Type B pancreatic cell (in vitro differentiated cells): ENCODE measurements at regions not wholly inside any gene's neighbourhood (a gene's known extent, or its start where the extent isn't known, plus 50 kb on each side); places are given as distances from the start of the nearest gene placed in this dataset.
A peak's percentile ranks its signal among the peaks of the same experiment; 100 is the strongest.

Experiments
- DNase-seq: peaks from one replicate; pipeline ENCODE4 v3.0.0; 2021; ENCODE audit warnings: mixed read lengths; ENCODE audit not compliant: unreplicated experiment; ENCODE audit errors: extremely low spot score
- H3K27ac Mint-ChIP-seq: 2 replicates; pipeline ENCODE4 v1.8.0; 2021; ENCODE audit warnings: mild to moderate bottlenecking, mixed read lengths
- H3K27me3 Mint-ChIP-seq: 2 replicates; pipeline ENCODE4 v1.8.0; 2021; ENCODE audit warnings: mixed read lengths
- H3K36me3 Mint-ChIP-seq: 2 replicates; pipeline ENCODE4 v1.8.0; 2021; ENCODE audit warnings: mixed read lengths
- H3K4me1 Mint-ChIP-seq: one replicate; pipeline ENCODE4 v1.8.0; 2021; ENCODE audit warnings: mixed read lengths; ENCODE audit not compliant: unreplicated experiment
- H3K4me3 Mint-ChIP-seq: 2 replicates; pipeline ENCODE4 v1.8.0; 2021; ENCODE audit warnings: mild to moderate bottlenecking, mixed read lengths
- H3K9me3 Mint-ChIP-seq: 2 replicates; pipeline ENCODE4 v1.8.0; 2021; ENCODE audit warnings: mixed read lengths
- TF ChIP-seq, protein P1 (sequence below): fragments of 200-600 bp; sonication (generic); conservative IDR thresholded peaks from 2 replicates; pipeline ENCODE4 v1.5.0; 2021; ENCODE audit warnings: antibody characterized with exemption, mild to moderate bottlenecking

DNA sequence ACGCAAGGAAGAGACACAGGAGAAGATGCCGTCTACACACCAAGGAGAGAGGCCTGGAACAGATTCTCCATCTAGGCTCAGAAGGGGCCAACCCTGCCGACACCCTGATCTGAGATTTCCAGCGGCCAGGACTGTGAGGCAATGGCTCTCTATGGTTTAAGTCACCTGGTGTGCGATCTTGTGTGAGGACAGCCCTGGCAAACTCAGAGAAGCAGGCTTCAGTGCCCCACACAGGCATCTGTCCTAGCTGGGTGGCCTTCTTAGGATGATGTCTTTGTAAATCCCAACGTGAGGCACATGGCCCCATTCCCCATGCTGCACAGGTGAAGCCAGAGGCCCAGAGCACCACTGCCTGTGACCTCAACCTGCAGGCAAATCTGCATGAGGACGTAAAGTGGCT, 87.6 kb upstream of the FRMD1 start:
- no peaks in the 10 kb centered on the region for H3K36me3 Mint-ChIP-seq
- no peaks in the 10 kb centered on the region for H3K9me3 Mint-ChIP-seq
- DNase-seq, result no peak
- no peak overlapping the region for H3K27ac Mint-ChIP-seq
- peaks cover 6% of the 10 kb centered on the region for H3K27me3 Mint-ChIP-seq
- H3K4me1 Mint-ChIP-seq, result peaks cover 19% of the 10 kb centered on the region
- no peak overlapping the region for H3K4me3 Mint-ChIP-seq
- TF ChIP-seq, protein P1, sequence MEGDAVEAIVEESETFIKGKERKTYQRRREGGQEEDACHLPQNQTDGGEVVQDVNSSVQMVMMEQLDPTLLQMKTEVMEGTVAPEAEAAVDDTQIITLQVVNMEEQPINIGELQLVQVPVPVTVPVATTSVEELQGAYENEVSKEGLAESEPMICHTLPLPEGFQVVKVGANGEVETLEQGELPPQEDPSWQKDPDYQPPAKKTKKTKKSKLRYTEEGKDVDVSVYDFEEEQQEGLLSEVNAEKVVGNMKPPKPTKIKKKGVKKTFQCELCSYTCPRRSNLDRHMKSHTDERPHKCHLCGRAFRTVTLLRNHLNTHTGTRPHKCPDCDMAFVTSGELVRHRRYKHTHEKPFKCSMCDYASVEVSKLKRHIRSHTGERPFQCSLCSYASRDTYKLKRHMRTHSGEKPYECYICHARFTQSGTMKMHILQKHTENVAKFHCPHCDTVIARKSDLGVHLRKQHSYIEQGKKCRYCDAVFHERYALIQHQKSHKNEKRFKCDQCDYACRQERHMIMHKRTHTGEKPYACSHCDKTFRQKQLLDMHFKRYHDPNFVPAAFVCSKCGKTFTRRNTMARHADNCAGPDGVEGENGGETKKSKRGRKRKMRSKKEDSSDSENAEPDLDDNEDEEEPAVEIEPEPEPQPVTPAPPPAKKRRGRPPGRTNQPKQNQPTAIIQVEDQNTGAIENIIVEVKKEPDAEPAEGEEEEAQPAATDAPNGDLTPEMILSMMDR, result no peak

DNA sequence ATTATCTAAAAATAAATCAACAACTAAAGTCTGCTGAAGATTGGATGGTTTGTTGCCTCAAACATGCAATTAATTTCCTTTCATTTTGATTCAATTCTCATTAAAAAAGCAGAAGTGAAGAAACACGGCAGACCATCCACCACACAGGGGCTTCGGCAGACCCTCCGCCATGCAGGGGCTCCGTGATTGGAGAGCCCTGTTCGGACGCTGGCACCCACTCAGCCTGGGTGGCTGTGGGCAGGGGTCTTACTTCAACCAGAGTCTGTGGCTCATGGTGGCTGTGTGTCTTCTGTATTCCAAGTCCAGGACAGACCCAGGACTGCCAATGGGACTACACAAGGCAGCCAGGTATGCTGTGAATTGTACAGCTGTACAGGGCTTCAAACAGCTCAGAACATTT, 86.9 kb upstream of the FRMD1 start:
- TF ChIP-seq, protein P1, result no peak
- no peaks in the 10 kb centered on the region for H3K9me3 Mint-ChIP-seq
- no peaks in the 10 kb centered on the region for H3K36me3 Mint-ChIP-seq
- H3K4me1 Mint-ChIP-seq, result peaks cover 16% of the 10 kb centered on the region
- peaks cover 6% of the 10 kb centered on the region for H3K27me3 Mint-ChIP-seq
- no peak overlapping the region for H3K27ac Mint-ChIP-seq
- DNase-seq, result no peak
- no peak overlapping the region for H3K4me3 Mint-ChIP-seq

DNA sequence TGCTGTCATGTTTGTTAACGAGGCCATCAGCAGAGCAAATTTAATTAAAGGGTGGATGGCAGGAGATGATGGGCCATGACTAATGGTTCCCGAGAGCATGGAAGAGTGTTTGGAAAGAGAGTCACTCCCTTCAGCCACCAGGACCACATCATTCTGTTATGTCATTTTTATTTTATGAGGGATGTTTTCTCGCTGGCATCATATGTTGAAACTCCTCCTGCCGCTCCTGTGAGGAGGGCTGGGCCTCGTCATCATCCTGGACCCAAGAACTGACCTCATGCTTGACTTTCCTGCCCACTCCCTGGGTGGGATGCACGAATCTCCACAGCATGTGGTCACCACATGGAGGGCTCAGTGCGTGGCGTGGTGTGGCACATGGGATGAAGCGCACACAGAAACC, 86.4 kb upstream of the FRMD1 start:
- DNase-seq, result no peak
- TF ChIP-seq, protein P1, result no peak
- Mint-ChIP-seq H3K4me3 (no peak overlapping the region), H3K27ac (no peak overlapping the region), H3K27me3 (peaks cover 6% of the 10 kb centered on the region), H3K36me3 (no peaks in the 10 kb centered on the region), H3K9me3 (no peaks in the 10 kb centered on the region), H3K4me1 (peaks cover 16% of the 10 kb centered on the region)

DNA sequence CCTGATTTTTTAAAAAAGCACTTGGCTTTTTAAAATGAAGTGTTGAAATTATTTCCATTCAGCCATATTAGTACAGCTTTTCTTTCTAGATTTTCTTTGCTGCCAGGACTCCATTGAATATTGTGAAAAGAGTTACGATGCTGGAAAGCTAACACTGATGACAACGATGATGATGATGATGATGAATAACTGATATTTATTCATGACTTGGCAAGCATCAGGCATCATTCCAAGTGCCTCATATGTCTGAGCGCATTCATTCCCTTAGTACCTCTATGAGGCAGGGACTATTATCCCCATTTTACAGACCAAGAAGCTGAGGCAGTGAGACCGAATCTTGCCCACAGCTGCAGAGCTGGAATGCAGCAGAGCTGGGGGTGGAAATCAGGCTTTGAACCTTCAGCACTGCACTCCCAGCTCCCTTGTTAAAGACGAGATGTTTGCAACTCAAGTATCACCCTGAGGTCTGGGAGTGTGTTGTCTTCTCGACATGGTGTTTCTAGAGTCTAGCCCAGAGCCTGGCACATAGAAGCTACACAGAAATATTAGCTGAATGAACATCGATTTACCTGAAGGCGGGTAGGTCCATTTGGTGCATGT, 85.5 kb upstream of the FRMD1 start:
- peaks cover 6% of the 10 kb centered on the region for H3K27me3 Mint-ChIP-seq
- no peak overlapping the region for H3K27ac Mint-ChIP-seq
- no peak for DNase-seq

DNA sequence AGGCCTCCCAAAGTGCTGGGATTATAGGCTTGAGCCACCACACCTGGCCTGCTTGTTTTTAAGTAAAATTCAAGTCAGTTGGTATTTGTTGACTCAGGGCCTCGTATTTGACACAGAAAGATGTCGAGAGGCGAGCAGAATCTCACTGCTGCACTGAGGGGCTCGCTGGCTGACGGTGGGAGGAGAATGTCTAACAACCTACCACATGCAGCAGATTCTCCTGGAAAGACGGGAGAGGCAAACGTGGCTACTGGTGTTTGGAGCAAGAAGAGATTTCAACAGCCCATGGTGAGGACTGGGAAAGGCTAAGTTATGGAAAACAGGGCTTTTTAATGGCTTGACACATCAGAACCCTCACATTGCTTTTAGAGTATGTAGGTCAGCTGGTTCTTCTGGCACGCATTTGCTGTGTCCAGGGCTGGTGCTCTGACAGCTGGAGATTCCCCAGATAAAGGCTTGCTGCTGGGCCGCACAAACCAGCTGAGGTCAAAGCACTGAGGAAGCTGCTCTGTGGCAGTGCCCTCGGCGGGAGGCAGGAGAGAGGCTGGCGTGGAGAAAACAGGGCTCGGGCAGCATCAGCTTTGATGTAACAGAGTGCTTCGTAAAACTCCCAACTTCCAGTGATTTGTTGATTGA, 84.2 kb upstream of the FRMD1 start:
- TF ChIP-seq, protein P1, result no peak
- peaks cover 29% of the 10 kb centered on the region for H3K4me1 Mint-ChIP-seq

More for the DNA sequence above, 85.5 kb upstream of the FRMD1 start:
- H3K9me3 Mint-ChIP-seq, result no peaks in the 10 kb centered on the region
- H3K36me3 Mint-ChIP-seq, result no peaks in the 10 kb centered on the region
- TF ChIP-seq, protein P1, result no peak
- peaks cover 16% of the 10 kb centered on the region for H3K4me1 Mint-ChIP-seq
- no peak overlapping the region for H3K4me3 Mint-ChIP-seq

More for the DNA sequence above, 84.2 kb upstream of the FRMD1 start:
- H3K4me3 Mint-ChIP-seq, result no peak overlapping the region
- no peak for DNase-seq
- H3K27me3 Mint-ChIP-seq, result peaks cover 6% of the 10 kb centered on the region
- H3K9me3 Mint-ChIP-seq, result no peaks in the 10 kb centered on the region
- no peaks in the 10 kb centered on the region for H3K36me3 Mint-ChIP-seq
- H3K27ac Mint-ChIP-seq, result peak overlapping the region; percentile 51
